Stimulated activated CD8-positive, alpha-beta memory T cell treated with anti-CD3 and anti-CD28 coated beads, Interleukin-15, amount 100 ng/mL, for 4 hours (primary cell): ENCODE measurements at regions not wholly inside any gene's neighbourhood (a gene's known extent, or its start where the extent isn't known, plus 50 kb on each side); places are given as distances from the start of the nearest gene placed in this dataset.
"Not testable (repeated sequence)": the region's sequence is repeated elsewhere in the genome, so short reads cannot be mapped to it uniquely, and the experiment has no call there.

ENCODE experiments used
- DNase-seq, 2 donors: peaks; one replicate each; pipeline ENCODE4 v3.0.0-alpha.2; 2020; ENCODE audit warnings: low read depth in 2 of 2

DNA sequence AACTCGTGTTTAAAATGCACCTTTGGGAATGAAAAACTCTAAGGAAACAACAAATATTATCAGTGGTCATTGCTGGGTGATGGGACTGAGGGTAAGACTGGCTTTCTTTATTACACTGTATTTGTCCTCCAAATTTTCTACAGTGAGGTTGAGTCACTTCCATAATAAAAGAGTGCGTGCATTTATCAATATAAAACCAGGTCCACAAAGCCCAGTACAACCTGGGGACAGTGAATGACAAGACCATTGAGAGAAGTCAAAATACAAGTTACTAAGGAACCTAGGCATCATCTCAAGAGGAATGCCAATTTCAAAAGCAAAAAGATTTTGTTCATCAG, 76.4 kb downstream of the MAGED4 start:
- no peak for DNase-seq

DNA sequence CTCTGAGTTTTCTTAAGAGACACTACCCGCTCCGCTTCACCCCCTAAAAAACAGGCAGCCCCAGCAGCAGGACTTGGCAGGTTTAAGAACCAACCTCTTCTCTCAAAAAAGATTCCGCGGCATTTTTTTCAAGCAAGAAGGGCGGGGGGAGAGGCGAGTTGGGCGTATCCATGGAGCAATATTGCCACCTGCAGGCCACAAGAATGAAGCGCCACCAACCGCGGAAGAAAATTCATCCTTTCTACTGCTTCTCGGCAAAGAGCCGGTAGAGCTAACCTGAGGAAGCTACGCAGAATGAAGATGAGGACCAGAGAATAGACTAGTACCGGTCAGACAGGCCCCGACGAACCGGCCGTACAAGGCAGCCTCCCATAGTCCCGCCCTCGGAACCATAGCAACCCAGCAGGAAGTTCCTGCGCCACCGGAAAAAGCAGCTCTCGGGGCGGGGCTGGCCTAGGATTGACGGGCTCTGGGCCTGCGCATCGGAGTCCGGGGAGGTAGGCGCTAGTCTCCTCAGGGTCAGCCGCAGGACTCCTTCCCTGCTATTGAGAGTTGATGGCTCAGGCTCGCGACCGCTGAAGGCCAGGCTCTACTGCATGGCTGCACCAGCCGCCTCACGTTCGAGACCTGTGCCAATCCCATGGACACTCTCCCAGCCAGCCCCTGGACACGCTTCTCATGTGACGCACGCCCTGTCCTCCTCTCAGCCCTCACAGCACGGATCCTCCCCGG, 76.9 kb downstream of the MAGED4 start:
- peak; percentile 77 to 82 for DNase-seq

DNA sequence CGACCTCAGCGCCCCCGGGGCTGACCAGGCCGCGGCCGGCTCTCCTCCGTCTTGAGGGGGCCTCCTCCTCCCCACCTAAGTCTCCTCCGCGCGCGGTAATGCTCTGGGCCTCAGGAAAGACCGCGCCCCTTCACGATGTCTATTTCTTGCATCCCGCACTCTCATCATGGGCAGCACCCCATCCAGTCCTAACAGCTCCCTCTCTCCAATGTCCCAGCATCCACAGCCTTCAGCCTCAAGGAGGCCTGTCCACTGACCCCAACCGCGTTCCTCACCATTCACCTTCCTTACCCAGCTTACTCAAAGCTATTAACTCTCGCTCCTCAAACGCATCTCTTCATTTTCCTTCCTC, 77.5 kb downstream of the MAGED4 start:
- DNase-seq = no peak

DNA sequence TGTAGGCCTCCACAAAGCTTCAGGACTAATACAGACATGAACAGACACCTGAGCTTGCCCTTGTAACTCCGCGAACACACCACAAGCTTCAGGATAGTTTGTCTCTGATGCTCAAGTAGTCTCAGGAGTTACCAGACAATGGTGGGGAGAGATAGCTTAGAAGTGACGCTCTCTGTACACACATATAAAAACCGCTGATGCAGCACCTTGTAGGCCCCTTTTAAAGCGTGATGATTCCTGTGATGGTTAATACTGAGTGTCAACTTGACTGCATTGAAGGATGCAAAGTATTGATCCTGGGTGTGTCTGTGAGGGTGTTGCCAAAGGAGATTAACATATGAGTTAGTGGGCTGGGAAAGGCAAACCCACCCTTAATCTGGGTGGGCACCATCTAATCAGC, 78.7 kb downstream of the MAGED4 start:
- no peak for DNase-seq

DNA sequence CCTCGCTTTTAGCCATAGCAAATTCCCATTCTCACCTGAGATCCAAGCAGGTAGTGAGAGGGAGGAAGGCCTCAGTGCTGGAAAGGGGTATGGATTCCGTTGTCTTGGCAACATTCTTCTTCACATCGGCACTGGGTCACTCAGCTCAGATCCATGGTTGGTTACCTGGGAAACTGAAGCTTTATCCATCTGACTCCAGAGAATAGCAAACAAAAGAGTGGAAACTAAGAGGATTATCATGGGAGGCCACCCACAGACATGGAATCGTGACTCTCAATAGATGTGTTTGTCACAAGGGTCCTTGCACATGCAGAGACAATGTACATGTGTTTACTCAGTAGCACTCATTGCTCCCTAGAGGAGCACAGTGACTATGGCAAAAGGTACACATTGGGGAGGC, 81.0 kb downstream of the MAGED4 start:
- DNase-seq = no peak

DNA sequence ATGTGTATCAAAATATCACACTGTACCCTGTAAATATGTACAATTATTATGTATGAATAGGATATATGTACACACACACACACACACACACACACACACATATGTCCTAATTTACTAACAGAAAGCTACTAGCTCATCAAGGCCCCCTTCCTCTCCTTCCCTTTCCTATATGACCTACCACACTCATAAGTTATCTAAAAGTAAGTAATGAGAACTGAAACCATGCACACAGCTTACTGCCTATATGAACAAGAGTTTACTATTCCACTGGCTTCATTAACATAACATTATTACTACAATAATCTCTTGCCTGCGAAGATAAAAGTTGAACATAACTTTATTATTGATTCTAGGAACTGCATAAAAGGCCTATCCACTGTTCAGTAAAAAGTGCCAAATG, 83.8 kb downstream of the MAGED4 start:
- DNase-seq = not testable (repeated sequence)

DNA sequence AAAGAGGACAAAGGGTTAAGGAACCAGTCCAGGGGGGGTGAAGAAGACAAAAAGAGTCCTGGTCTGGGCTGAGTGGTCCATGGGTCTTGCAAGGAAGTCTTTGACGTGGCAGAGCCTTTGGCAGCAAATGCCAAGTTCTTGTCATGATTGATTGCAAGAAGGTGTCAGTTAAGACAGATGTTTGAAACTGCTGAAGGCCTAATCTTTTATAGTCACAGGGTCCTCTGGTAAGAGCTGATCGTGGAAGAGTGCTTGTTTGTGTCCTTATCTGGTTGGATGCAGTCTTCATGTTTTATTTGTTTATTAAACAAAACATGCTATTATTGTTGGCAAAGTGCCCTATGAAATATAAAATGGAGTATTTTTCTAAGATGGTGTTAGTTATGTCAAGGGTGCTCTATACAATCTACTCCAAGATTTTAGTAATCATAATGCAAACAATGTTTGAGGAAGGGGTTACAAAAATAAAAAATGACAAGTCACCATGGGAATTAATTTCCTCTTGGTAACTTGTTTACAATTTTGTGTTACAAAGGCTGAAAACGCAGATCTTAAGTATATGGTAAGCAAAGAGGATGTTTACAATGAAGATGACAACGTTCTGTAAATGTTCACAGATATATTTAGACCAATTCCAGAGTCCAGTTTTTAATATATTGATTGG, 85.9 kb downstream of the MAGED4 start:
- no peak for DNase-seq

DNA sequence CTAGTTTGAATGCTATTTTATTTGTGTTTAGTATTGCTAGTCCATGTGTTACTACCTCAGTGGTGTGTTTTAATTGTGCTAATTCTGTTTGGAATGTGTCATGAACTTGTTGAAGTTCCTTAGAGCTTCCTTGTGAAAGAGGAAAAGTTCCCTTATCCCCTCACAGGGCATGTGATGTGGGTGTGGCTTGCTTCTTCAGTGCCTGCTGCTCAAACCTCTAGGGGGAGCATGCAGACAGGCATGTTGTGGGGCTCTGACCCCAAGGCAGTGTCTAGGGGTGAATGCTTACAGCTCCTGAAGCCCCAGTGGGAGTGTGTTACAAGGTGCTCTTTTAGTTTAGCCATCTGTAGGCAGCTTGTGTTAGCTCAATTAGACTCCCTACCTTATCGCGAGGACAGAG, 86.5 kb downstream of the MAGED4 start:
- DNase-seq = no peak

DNA sequence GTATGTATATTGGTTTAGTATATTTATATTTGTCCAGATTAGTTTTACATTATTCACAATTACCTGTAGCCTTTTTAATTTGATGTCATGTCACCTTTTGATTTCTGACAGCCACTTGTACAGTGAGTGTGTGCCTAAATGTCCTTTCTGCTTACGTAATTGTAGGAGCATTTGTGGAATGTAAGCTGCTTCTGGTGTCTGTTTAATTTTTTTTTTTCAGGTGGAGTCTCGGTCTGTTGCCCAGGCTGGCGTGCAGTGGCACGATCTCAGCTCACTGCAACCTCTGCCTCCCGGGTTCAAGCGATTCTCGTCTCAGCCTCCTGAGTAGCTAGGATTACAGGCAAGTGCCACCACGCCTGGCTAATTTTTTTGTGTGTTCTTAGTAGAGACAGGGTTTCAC, 91.2 kb upstream of the XAGE2 start:
- DNase-seq = no peak

DNA sequence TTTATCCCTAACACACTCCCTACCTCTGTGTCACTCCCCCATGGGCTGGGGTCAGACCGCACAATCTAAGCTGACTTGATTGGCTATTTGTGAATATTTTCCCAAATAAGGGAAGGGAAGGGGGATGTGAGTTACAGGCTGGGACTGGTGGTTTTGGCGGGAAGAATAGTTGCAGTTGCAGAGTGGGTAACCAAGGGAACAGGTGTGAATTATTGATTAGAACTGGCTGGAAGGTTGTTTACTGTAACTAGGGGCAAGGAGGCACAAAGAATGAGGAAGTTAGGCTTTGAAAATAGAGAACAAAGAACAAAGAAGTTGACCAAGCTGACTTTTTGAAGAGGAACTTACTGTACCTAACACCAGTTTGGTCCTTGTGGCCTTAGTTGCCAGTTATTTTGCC, 88.0 kb upstream of the XAGE2 start:
- no peak for DNase-seq

DNA sequence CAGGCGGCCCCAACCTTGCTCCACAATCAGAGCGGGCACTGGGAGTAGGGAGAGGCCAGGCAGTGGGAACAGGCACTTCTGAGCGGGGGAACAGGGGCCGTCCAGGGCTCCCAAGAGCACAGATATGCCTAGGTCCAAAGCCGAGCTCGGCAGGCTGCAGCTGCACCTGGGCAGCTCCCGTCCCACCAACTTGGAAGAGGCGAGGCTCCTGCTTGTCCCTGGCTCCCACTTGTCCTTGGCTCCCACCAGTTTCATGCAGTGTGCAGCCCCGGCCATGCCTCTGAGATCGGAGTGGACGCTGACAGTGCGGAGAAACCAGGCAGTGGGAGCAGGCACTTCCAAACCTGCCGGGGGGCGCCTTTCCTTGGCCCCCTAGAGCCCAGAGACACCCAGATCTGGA, 84.0 kb upstream of the XAGE2 start:
- no peak for DNase-seq

DNA sequence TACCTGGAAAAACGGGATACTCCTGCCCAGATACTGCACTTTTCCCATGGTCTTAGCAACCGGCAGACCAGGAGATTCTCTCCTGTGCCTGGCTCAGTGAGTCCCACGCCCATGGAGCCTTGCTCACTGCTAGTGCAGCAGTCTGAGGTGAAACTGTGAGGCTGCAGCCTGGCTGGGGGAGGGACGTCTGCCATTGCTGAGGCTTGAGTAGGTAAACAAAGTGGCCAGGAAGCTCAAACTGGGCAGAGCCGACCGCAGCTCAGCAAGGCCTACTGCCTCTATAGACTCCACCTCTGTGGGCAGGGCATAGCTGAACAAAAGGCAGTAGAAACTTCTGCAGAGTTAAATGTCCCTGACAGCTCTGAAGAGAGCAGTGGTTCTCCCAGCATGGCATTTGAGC, 69.9 kb upstream of the XAGE2 start:
- DNase-seq = not testable (repeated sequence)

DNA sequence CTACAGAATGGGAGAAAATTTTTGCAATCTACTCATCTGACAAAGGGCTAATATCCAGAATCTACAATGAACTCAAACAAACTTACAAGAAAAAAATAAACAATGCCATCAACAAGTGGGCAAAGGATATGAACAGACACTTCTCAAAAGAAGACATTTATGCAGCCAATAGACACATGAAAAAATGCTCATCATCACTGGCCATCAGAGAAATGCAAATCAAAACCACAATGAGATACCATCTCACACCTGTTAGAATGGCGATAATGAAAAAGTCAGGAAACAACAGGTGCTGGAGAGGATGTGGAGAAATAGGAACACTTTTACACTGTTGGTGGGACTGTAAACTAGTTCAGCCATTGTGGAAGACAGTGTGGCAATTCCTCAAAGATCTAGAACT, 60.3 kb upstream of the XAGE2 start:
- not testable (repeated sequence) for DNase-seq
